NB4 (cell line): ENCODE measurements at regions not wholly inside any gene's neighbourhood (a gene's known extent, or its start where the extent isn't known, plus 50 kb on each side); places are given as distances from the start of the nearest gene placed in this dataset.

ENCODE experiments used
- DNase-seq: peaks from one replicate; pipeline ENCODE4 v3.0.0; 2010; ENCODE audit warnings: low read depth
- H3K4me3 ChIP-seq: one replicate; pipeline ENCODE4 v1.5.1; 2011; ENCODE audit warnings: mild to moderate bottlenecking, low read depth, low read length, moderate library complexity
- MYC ChIP-seq: IDR thresholded peaks from 2 replicates; pipeline ENCODE4 v1.6.1; 2011; ENCODE audit warnings: low read depth, low read length
- POLR2A ChIP-seq: IDR thresholded peaks from 2 replicates; pipeline ENCODE4 v1.6.1; 2011; ENCODE audit warnings: mild to moderate bottlenecking; ENCODE audit not compliant: insufficient read length; ENCODE audit errors: extremely low read depth
- TF ChIP-seq, protein P1 (sequence below): IDR thresholded peaks from 2 replicates; pipeline ENCODE4 v1.6.1; 2011; ENCODE audit warnings: low read depth, low read length
- TF ChIP-seq, protein P2 (sequence below): IDR thresholded peaks from one replicate; pipeline ENCODE4 v1.5.1; 2012; ENCODE audit warnings: low read depth, low read length

DNA sequence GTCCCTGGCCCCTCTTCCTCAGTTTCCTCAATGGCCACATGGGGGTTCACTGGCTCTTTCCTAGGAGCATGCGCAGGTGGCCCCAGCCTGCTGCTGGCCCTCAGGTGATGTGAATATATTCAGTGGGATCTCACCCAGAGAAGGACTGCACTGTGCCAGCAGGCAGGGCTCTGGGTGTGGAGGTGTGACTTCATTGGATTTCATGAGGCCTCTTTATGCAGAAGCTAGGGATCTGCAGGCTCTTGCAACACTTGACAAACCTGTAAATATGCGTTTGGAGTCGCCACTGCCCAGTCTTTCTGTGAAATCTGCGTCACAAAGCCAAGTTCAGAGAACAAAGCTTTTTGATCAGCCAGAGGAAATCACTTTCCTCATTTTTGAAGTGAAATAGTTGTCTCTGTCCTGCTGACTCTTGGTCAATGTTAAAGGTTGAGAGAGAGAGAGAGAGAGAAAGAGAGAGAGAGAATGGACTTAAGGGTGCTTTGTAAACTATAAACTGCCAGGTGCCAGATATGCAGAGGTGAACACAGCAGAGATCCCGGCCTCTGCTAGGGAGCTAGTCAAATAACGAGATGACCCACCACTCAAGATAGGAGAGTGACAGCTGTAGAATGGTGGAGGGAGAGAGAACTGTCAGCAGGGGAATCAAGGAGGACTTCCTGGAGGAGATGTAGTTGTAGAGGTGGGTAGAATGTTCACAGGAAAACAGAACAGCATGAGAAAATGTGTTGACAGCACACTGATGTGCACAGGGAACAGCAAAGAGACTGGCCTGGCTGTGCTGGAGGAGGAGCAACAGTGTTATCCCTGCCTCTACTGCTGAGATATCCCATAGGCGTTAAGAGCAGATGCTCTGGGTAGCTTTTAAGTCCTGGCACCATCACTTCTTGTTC lies 167.0 kb upstream of the ZNF618 start:
- no peak for DNase-seq
- no peak overlapping the region for H3K4me3 ChIP-seq

DNA sequence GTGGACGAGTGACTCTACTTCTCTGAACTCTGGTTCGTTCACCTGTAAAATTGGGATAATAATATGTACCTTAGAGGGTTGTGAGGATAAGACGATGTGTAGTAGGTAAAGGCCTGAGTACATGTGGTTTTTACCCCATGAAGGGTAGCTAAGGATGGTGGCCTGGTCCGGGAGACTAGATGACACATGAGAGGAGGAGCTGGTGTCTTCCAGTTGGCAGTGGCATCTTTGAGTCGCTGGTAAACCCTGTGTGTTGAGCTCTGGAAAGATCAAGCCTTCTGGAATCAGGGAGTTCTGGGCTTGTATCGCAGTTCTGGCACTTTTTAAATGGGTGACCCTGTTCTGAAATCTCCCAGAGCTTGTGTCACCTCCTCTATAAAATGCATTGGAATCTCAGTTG lies 166.4 kb upstream of the ZNF618 start:
- DNase-seq = no peak
- H3K4me3 ChIP-seq = no peak overlapping the region
- TF ChIP-seq MYC (no peak), POLR2A (no peak)
- TF ChIP-seq, protein P1, sequence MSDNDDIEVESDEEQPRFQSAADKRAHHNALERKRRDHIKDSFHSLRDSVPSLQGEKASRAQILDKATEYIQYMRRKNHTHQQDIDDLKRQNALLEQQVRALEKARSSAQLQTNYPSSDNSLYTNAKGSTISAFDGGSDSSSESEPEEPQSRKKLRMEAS = no peak

More for the DNA sequence above, 167.0 kb upstream of the ZNF618 start:
- TF ChIP-seq, protein P1 = no peak
- TF ChIP-seq MYC = no peak
- TF ChIP-seq, protein P2, sequence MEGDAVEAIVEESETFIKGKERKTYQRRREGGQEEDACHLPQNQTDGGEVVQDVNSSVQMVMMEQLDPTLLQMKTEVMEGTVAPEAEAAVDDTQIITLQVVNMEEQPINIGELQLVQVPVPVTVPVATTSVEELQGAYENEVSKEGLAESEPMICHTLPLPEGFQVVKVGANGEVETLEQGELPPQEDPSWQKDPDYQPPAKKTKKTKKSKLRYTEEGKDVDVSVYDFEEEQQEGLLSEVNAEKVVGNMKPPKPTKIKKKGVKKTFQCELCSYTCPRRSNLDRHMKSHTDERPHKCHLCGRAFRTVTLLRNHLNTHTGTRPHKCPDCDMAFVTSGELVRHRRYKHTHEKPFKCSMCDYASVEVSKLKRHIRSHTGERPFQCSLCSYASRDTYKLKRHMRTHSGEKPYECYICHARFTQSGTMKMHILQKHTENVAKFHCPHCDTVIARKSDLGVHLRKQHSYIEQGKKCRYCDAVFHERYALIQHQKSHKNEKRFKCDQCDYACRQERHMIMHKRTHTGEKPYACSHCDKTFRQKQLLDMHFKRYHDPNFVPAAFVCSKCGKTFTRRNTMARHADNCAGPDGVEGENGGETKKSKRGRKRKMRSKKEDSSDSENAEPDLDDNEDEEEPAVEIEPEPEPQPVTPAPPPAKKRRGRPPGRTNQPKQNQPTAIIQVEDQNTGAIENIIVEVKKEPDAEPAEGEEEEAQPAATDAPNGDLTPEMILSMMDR = no peak

DNA sequence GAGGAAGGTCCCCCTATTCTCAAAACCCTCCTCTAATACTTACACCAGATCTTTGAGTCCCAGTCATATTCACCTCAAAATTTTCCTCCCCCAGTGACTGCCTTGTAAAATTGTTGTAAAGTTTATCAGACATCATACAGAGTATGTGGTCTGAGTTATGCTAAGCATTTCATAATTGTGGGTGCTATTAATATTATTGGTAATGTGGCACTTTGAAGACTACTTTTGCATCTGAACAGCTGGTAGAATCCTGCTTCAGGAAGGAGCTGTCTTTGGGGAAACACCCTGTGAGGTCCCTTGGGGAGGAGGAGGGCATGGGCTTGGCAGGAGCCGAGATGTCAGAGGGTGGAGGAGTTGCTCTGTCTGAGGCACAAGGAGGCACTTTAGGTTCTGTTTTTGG lies 164.9 kb upstream of the ZNF618 start:
- H3K4me3 ChIP-seq = no peak overlapping the region
- no peak for DNase-seq
- no peak for TF ChIP-seq MYC
- TF ChIP-seq POLR2A = no peak
- TF ChIP-seq, protein P1 = no peak
- TF ChIP-seq, protein P2 = no peak

DNA sequence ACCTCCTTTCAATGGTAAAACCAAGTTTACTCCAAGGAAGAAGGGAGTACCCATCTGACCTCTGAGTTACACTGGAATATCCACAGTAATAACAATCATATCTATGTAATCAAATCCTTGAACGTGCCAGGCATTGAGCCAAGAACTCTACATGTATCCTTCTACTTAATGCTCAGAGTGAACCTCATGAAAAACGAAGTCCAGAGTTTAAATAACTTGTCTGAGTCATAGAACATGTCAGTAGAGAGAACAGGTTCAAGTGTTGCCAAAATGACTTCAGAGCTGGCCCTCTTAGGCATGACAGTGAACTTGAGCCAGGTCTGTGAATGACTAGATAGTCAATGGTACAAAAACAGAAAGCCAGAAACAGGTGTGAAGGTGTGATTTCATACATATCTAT lies 164.1 kb upstream of the ZNF618 start:
- TF ChIP-seq MYC = no peak
- no peak for TF ChIP-seq POLR2A
- TF ChIP-seq, protein P2 = no peak
- TF ChIP-seq, protein P1 = no peak
- no peak overlapping the region for H3K4me3 ChIP-seq
- no peak for DNase-seq

DNA sequence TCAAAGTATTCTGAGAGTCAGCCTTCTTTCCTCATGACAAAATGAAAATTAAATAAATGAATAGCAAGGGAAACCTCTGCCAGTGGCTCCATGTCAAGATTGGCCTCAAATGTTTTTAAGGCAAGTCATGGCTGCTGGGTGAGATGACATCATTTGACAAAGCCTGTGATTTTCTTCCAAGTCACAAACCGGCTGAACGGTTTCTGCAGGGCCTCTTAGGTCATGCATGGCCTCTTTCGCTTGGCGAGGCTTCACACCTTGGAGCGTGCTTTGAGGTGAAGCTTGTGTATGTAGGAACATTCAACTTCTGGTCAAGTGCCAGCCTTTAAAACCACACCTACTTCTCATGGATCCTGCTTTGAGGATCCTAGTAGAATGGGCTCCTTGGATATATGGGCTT lies 161.0 kb upstream of the ZNF618 start:
- no peak for DNase-seq
- TF ChIP-seq, protein P2 = no peak
- no peak for TF ChIP-seq MYC
- no peak for TF ChIP-seq POLR2A
- TF ChIP-seq, protein P1 = no peak
- H3K4me3 ChIP-seq = no peak overlapping the region

DNA sequence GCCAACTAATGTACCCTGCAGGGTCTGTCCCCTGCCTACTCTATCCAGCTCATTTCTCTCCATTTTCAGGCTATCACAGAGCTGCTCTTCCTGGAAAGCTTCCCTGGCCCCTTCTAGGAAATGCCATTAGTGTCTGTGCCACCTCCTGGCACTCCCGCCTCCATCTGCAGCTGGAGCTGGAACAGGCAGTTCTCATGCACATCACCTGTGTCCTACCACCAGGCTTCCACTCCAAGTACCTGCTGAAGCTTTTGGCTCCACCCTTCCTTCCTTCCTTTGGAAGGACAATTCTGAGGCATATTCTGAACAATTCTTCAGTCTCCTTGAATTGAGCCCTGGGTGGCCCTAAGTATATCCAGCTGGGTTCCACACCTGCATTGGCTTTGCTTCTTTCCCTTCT lies 156.2 kb upstream of the ZNF618 start:
- DNase-seq = no peak
- TF ChIP-seq, protein P1 = no peak
- no peak for TF ChIP-seq POLR2A
- no peak for TF ChIP-seq MYC
- TF ChIP-seq, protein P2 = no peak
- H3K4me3 ChIP-seq = no peak overlapping the region
